Keratinocyte (primary cell): ENCODE measurements at regions not wholly inside any gene's neighbourhood (a gene's known extent, or its start where the extent isn't known, plus 50 kb on each side); places are given as distances from the start of the nearest gene placed in this dataset.
A peak's percentile ranks its signal among the peaks of the same experiment; 100 is the strongest.

Experiments used
- DNase-seq: peaks from one replicate; pipeline ENCODE4 v3.0.0-alpha.2; 2011; ENCODE audit warnings: low read depth, missing footprints, low spot score
- FAIRE-seq: peaks from 2 replicates; lab custom pipeline; 2011; peaks lifted over from hg19 to GRCh38; lab: Jason Lieb, UNC
- H2AFZ ChIP-seq: 2 replicates; pipeline ENCODE4 v1.6.0; 2012; ENCODE audit warnings: low read length, control low read depth, inconsistent platforms; ENCODE audit not compliant: control insufficient read depth
- H3K27ac ChIP-seq: 2 replicates; pipeline ENCODE4 v1.5.1; 2011; ENCODE audit warnings: low read length; ENCODE audit not compliant: control insufficient read depth, insufficient read depth
- H3K27me3 ChIP-seq: 3 replicates; pipeline ENCODE4 v1.6.0; 2011; ENCODE audit warnings: low read length; ENCODE audit not compliant: control insufficient read depth, insufficient read depth; ENCODE audit errors: extremely low read depth
- H3K36me3 ChIP-seq, 2 experiments: 2 replicates in 1 of 2; 3 replicates in 1 of 2; pipeline ENCODE4 v1.5.1; 2011; ENCODE audit warnings: low read length in 2 of 2, mild to moderate bottlenecking in 1 of 2; ENCODE audit not compliant: control insufficient read depth in 2 of 2, insufficient read depth in 2 of 2; ENCODE audit errors: extremely low read depth in 1 of 2
- H3K4me1 ChIP-seq: 3 replicates; pipeline ENCODE4 v1.5.1; 2011; ENCODE audit warnings: low read length; ENCODE audit not compliant: control insufficient read depth, insufficient read depth; ENCODE audit errors: extremely low read depth
- H3K4me2 ChIP-seq: 3 replicates; pipeline ENCODE4 v1.6.0; 2011; ENCODE audit warnings: low read depth, low read length; ENCODE audit not compliant: control insufficient read depth, insufficient read depth; ENCODE audit errors: extremely low read depth
- H3K4me3 ChIP-seq, 3 experiments: fragments of 200-600 bp in 1 of 3; sonication (generic) in 1 of 3; 2 replicates in 2 of 3; 3 replicates in 1 of 3; pipeline ENCODE4 v1.5.1; 2011 to 2016; ENCODE audit warnings: low read length in 3 of 3, mild to moderate bottlenecking in 3 of 3, control low read depth in 2 of 3, inconsistent platforms in 1 of 3, low read depth in 1 of 3, mixed read lengths in 1 of 3, mixed run types in 1 of 3, moderate library complexity in 1 of 3; ENCODE audit not compliant: control insufficient read depth in 2 of 3, insufficient read depth in 2 of 3; ENCODE audit errors: extremely low read depth in 1 of 3
- H3K79me2 ChIP-seq: 2 replicates; pipeline ENCODE4 v1.6.0; 2012; ENCODE audit warnings: low read length; ENCODE audit not compliant: control insufficient read depth, insufficient read depth
- H3K9ac ChIP-seq: 3 replicates; pipeline ENCODE4 v1.6.0; 2011; ENCODE audit warnings: low read length; ENCODE audit not compliant: control insufficient read depth, insufficient read depth; ENCODE audit errors: extremely low read depth
- H3K9me1 ChIP-seq: 3 replicates; pipeline ENCODE4 v1.6.0; 2011; ENCODE audit warnings: low read length; ENCODE audit not compliant: control insufficient read depth, insufficient read depth; ENCODE audit errors: extremely low read depth
- H3K9me3 ChIP-seq: 2 replicates; pipeline ENCODE4 v1.5.1; 2012; ENCODE audit warnings: low read depth, low read length; ENCODE audit not compliant: control insufficient read depth
- H4K20me1 ChIP-seq: 3 replicates; pipeline ENCODE4 v1.6.0; 2011; ENCODE audit warnings: low read length; ENCODE audit not compliant: control insufficient read depth, insufficient read depth; ENCODE audit errors: extremely low read depth
- CTCF ChIP-seq, 3 experiments: IDR thresholded peaks in 1 of 3; conservative IDR thresholded peaks in 1 of 3; optimal IDR thresholded peaks in 1 of 3; 2 replicates in 2 of 3; 3 replicates in 1 of 3; pipeline versions ENCODE3 to v1.5.1; 2011; ENCODE audit warnings: low read length in 3 of 3, mild to moderate bottlenecking in 3 of 3, moderate library complexity in 2 of 3, control low read depth in 1 of 3, inconsistent platforms in 1 of 3; ENCODE audit not compliant: insufficient read depth in 2 of 3; ENCODE audit errors: extremely low read depth in 1 of 3
- EZH2 ChIP-seq: IDR thresholded peaks from one replicate; pipeline ENCODE4 v1.6.1; 2012; ENCODE audit warnings: inconsistent platforms, mild to moderate bottlenecking, low read length, moderate library complexity
- dilution Hi-C: fragments of 300-500 bp; cut with MboI; formaldehyde crosslinking; loops from one replicate; pipeline ENCODE4 v1.7.0; 2020; ENCODE audit warnings: low sequenced_read_pairs; ENCODE audit not compliant: extremely low pct_ligation_motif_present

- Histone ChIP-seq H2AFZ (no peak overlapping the region), H3K4me2 (no peak overlapping the region), H3K9ac (no peak overlapping the region), H3K36me3 (no peaks in the 10 kb centered on the region), H3K79me2 (no peaks in the 10 kb centered on the region), H3K4me1 (no peaks in the 10 kb centered on the region), H4K20me1 (no peaks in the 10 kb centered on the region), H3K9me3 (no peaks in the 10 kb centered on the region), H3K27me3 (peaks cover 8% of the 10 kb centered on the region), H3K4me3 (no peak overlapping the region), H3K9me1 (no peaks in the 10 kb centered on the region), H3K27ac (no peak overlapping the region)
- TF ChIP-seq EZH2 (no peak), CTCF (optimal IDR thresholded peaks at IDR 0.05 in 1 of 3, IDR thresholded peaks at IDR 0.05 in 1 of 3, conservative IDR thresholded peaks at IDR 0.05 in 1 of 3; ENCODE audit: extremely low read depth in 1 of 3, insufficient read depth in 2 of 3, low read length in 3 of 3) (no peak)
- DNase-seq, result no peak
- dilution Hi-C loops, result no loop called here
- FAIRE-seq, result no peak
Observed at GRCh38 chr6:169047345-169047744, 206.3 kb downstream of the THBS2 start.

DNA sequence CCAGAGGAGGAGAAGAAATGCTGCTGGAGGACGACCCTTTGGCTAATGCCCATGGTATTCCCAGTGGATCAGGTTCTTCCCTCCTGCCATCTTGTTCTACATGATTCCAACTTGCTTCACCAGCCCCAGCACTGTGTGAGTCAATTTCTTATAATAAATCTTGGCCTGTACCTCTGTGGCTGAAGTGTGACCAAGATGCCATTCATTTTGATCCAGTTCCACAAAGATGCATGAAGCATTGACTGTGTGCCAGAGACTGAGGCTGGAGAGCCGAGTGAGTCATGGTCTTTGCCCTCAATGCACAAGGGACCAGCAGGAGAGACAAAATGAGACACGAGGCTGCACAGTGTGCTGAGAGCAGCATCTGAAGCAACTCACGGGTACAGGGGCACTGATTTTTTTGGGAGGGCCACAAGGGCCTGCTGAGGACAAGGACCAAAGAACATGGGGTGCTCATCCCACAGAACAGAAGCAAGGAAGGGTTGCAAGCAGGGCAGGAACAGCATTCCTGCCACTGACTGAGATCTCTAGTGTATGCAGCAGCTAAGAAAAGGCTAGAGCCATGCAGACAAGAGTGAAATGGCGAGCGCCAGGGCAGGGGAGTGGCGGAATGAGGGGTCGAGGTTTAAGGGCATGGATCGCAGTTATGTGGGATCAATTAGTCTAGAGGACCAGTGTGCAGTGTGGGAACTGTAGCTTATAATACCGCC lies 207.0 kb downstream of the THBS2 start:
- no peak overlapping the region for H3K27ac ChIP-seq
- H3K9me1 ChIP-seq, result no peaks in the 10 kb centered on the region
- no peak overlapping the region for H3K9ac ChIP-seq
- peaks cover 8% of the 10 kb centered on the region for H3K27me3 ChIP-seq
- peak; percentile 46 for FAIRE-seq
- no peaks in the 10 kb centered on the region for H3K4me1 ChIP-seq
- dilution Hi-C loops, result no loop called here
- no peak overlapping the region for H3K4me3 ChIP-seq
- no peaks in the 10 kb centered on the region for H4K20me1 ChIP-seq
- no peaks in the 10 kb centered on the region for H3K36me3 ChIP-seq
- no peak for TF ChIP-seq EZH2
- no peak for TF ChIP-seq CTCF (optimal IDR thresholded peaks at IDR 0.05 in 1 of 3, IDR thresholded peaks at IDR 0.05 in 1 of 3, conservative IDR thresholded peaks at IDR 0.05 in 1 of 3; ENCODE audit: extremely low read depth in 1 of 3, insufficient read depth in 2 of 3, low read length in 3 of 3)
- no peak overlapping the region for H2AFZ ChIP-seq
- no peak for DNase-seq
- no peaks in the 10 kb centered on the region for H3K79me2 ChIP-seq
- no peaks in the 10 kb centered on the region for H3K9me3 ChIP-seq
- H3K4me2 ChIP-seq, result no peak overlapping the region
